NCI-H146 (cell line): ENCODE measurements at regions not wholly inside any gene's neighbourhood (a gene's known extent, or its start where the extent isn't known, plus 50 kb on each side); places are given as distances from the start of the nearest gene placed in this dataset.
"Not testable (repeated sequence)": the region's sequence is repeated elsewhere in the genome, so short reads cannot be mapped to it uniquely, and the experiment has no call there.

Experiments
- DNase-seq: peaks from one replicate; lab custom pipeline; 2025; lab: John Stamatoyannopoulos, UW

GRCh38 chr3:166829896-166830295 is 550.2 kb downstream of the ZBBX start:
- peak; percentile 97 for DNase-seq

GRCh38 chr3:166818464-166818863 is 561.6 kb downstream of the ZBBX start:
- DNase-seq = no peak

- not testable (repeated sequence) for DNase-seq
Measured at GRCh38 chr3:166817269-166817668, 562.8 kb downstream of the ZBBX start.

GRCh38 chr3:166810741-166811445 is 569.2 kb downstream of the ZBBX start:
- peak; percentile 52 for DNase-seq

GRCh38 chr3:166809520-166809919 is 570.6 kb downstream of the ZBBX start:
- DNase-seq = peak; percentile 35

- DNase-seq = no peak
Measured at GRCh38 chr3:166788936-166789335, 591.2 kb downstream of the ZBBX start.

- no peak for DNase-seq
Measured at GRCh38 chr3:166785876-166786275, 594.2 kb downstream of the ZBBX start.

GRCh38 chr3:166783206-166783605 is 596.9 kb downstream of the ZBBX start:
- no peak for DNase-seq

GRCh38 chr3:166764698-166765318 is 615.3 kb downstream of the ZBBX start:
- no peak for DNase-seq

GRCh38 chr3:166759736-166760513 is 620.2 kb downstream of the ZBBX start:
- DNase-seq = no peak

- no peak for DNase-seq
Measured at GRCh38 chr3:166752214-166752613, 627.9 kb downstream of the ZBBX start.

- no peak for DNase-seq
Measured at GRCh38 chr3:166743481-166744134, 636.5 kb downstream of the ZBBX start.

GRCh38 chr3:166734734-166735133 is 645.4 kb downstream of the ZBBX start:
- DNase-seq = no peak

GRCh38 chr3:166731701-166732100 is 648.4 kb downstream of the ZBBX start:
- no peak for DNase-seq

GRCh38 chr3:166721466-166721865 is 658.6 kb downstream of the ZBBX start:
- DNase-seq = no peak

GRCh38 chr3:166714206-166714605 is 665.9 kb downstream of the ZBBX start:
- no peak for DNase-seq

GRCh38 chr3:166713787-166714186 is 666.3 kb downstream of the ZBBX start:
- DNase-seq = no peak

GRCh38 chr3:166706094-166706493 is 674.0 kb downstream of the ZBBX start:
- DNase-seq = no peak

GRCh38 chr3:166697495-166697894 is 682.6 kb downstream of the ZBBX start:
- DNase-seq = no peak

GRCh38 chr3:166696103-166696502 is 684.0 kb downstream of the ZBBX start:
- no peak for DNase-seq

GRCh38 chr3:166688665-166689064 is 691.4 kb downstream of the ZBBX start:
- DNase-seq = no peak

GRCh38 chr3:166685246-166685645 is 694.9 kb downstream of the ZBBX start:
- DNase-seq = peak; percentile 52
